DND-41 (cell line): ENCODE measurements at regions not wholly inside any gene's neighbourhood (a gene's known extent, or its start where the extent isn't known, plus 50 kb on each side); places are given as distances from the start of the nearest gene placed in this dataset.

Experiments used
- EZH2 ChIP-seq: IDR thresholded peaks from 3 replicates; pipeline ENCODE4 v1.6.1; 2012; ENCODE audit warnings: borderline replicate concordance, low read depth, mild to moderate bottlenecking, moderate library complexity, low read length, inconsistent platforms; ENCODE audit not compliant: severe bottlenecking
- TF ChIP-seq, protein P1 (sequence below): IDR thresholded peaks from 2 replicates; pipeline ENCODE4 v1.5.1; 2012; ENCODE audit warnings: borderline replicate concordance, low read length, moderate library complexity, mild to moderate bottlenecking; ENCODE audit not compliant: poor library complexity, severe bottlenecking; ENCODE audit errors: extremely low read depth

DNA sequence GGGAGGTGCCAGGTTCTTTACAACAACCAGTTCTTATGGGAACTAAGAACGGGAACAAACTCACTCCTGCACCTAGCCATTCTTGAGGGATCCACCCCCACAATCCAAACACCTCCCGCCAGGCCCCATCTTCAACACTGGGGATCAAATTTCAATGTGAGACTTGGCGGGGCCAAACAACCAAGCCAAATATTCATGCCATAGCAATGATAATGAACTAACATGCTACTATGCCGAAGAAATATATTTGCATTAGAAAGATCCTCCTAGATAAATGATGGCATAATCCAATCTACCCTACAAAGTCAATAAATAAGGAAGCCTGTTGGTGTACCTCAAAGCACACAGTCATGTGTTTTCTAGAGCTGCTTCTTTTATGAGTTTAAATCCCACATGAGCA, 57.6 kb downstream of the CCDC71L start:
- TF ChIP-seq, protein P1, sequence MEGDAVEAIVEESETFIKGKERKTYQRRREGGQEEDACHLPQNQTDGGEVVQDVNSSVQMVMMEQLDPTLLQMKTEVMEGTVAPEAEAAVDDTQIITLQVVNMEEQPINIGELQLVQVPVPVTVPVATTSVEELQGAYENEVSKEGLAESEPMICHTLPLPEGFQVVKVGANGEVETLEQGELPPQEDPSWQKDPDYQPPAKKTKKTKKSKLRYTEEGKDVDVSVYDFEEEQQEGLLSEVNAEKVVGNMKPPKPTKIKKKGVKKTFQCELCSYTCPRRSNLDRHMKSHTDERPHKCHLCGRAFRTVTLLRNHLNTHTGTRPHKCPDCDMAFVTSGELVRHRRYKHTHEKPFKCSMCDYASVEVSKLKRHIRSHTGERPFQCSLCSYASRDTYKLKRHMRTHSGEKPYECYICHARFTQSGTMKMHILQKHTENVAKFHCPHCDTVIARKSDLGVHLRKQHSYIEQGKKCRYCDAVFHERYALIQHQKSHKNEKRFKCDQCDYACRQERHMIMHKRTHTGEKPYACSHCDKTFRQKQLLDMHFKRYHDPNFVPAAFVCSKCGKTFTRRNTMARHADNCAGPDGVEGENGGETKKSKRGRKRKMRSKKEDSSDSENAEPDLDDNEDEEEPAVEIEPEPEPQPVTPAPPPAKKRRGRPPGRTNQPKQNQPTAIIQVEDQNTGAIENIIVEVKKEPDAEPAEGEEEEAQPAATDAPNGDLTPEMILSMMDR = no peak
- no peak for TF ChIP-seq EZH2
